Myocyte (in vitro differentiated cells): ENCODE measurements at regions not wholly inside any gene's neighbourhood (a gene's known extent, or its start where the extent isn't known, plus 50 kb on each side); places are given as distances from the start of the nearest gene placed in this dataset.

Experiments used
- DNase-seq: peaks from one replicate; pipeline ENCODE4 v3.0.0-alpha.2; 2012; ENCODE audit warnings: low read depth

DNA sequence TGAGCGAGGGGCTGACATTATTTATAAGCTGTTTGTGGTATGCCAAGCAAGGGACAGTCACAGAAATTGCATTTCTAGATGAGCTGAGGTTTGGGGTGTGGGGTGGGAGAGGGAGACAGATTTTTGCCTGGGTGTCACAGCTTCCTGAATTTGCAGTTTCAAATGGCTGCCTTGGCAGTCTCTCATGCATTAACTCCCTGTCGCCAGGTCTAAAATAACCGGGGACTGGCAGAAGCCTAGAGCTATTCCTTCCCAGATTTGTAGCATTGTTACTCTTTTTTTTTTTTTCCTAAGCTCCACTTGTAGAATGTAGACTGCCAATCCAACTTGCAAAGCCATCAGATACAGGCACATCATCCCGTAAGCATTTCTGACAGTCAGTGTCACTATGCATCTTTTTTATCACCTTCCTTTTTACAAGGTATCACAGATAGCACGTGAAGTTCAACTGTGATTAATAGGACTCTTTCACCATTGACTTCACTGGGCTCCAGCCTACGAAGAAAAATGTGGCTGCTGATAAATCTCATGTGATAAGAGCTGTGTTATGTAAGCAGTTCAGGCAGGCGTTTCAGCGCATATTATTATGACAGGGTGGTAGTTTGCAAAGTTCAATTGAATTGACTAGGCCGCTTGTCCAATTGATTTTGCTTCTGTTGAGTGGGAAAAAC is 130.7 kb upstream of the CELF2 start:
- no peak for DNase-seq

DNA sequence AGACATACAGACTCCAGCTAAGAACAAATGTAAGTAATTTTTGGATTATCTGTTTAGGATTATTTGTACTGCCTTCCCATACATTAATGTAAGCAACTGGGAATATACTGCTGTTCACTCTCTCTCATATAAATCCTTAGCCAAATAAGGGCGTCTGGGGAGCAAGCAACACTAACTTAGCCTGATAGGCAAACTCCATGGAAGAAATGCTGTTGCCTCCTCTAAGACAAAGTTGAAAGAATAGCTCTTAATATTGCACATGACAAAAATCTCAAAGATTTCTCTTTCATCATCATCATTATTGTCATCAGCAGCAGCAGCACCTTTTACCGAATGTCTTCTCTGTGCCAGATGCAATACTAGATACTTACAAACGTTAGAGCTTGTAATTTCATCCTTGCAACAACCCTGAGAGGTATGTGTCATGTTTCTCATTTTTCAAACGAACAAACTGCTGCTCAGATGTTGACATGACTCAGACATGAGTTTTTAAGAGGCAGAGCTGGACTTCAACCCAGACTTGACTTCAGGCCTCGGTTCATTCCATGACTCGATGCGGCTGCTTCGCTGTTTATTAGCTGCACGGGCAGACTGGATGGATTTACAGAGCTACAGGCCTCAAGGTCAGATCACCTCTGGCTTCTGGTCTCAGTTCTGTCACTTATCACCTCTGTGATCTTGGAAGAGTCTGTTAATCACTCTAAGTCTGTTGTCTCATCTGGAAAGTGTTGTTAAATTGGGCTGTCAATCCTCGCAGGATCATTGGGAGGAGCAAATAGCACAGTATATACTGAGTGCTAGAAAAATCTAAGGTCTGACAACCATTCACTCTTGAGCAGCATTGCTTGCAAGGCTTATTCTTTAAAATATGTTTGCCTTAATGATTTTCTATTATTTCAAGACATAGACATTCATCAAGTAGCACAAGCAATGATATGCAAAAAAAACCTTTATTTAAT is 126.3 kb upstream of the CELF2 start:
- DNase-seq = peak; percentile 86

DNA sequence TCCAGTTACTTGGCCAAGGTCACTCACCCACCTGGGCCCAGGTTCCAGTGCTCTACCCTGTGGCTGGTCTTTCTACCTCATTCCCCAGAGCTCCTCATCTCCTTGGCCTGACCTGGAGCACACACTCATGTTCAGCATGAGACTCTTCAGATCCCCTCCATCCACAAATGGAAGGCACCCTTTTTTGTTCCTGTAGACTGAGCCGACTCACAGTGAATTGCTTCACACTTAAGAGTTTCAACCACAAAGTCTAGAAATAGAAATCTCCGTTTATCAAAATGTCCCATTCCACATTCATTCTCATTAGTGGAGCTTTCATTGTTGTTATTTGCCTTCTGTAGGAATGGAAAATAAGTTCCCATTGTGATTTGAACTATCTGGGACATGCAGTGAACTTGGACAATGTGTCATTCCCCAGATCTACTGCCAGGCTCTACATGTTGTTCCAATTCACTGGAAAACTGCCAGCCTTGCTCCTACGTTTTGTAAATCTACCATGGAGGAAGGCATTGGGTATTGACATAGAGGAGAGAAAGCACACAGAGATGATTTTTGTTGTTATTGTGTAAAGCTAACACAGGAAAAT is 125.3 kb upstream of the CELF2 start:
- DNase-seq = no peak

DNA sequence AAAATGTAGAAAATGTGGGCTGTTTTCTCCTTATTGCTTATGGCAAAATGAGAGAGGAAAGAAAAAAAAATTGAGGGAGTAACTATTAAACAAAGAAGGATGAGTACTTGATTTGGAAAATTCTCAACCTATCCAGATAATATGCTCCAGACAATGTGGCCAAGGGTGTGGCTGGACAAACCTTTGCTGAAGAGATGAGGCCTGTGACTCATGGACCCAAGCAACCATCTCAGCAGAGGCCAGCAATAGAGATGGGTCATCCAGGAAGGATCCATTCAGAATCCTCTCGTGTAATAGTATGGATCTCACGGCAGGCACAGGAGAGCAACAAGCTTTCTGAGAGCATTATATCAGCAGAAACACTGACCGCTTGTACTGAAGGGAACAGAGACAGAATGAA is 120.3 kb upstream of the CELF2 start:
- no peak for DNase-seq

DNA sequence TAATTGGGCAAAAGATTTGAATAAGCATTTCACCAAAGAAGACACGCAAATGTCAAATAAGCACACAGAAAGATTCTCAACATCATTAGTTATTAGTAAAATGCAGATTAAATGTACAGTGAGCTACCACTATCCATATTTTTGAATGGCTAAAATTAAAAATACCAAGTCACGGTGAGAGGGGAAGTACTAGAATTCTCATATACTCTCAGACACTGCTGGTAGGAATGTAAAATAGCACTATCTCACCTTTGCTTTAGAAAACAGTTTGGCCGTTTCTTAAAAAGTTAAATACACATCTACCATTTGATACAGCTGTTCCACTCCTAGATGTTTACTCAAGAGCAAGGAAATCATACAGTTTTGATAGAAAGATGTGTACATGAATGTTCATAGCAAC is 115.8 kb upstream of the CELF2 start:
- DNase-seq = no peak

DNA sequence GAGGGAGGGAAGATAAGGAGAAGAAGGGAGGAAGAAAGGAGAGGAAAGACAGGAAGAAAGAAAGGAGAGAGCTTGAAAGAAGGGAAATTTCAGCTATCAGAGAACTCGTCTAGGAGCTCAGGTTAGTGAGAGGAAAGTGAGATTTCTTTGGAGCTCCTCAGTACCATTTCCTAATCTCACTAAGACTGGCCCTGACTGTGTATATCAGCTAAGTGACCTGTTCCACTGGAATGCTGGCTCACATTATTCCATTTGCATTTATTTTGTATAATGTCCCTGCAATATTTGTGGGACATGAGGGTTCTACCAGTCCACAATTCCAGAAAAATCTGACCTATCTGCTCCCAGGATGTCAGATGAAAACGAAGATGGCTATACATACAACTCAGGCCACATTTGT is 114.7 kb upstream of the CELF2 start:
- no peak for DNase-seq

DNA sequence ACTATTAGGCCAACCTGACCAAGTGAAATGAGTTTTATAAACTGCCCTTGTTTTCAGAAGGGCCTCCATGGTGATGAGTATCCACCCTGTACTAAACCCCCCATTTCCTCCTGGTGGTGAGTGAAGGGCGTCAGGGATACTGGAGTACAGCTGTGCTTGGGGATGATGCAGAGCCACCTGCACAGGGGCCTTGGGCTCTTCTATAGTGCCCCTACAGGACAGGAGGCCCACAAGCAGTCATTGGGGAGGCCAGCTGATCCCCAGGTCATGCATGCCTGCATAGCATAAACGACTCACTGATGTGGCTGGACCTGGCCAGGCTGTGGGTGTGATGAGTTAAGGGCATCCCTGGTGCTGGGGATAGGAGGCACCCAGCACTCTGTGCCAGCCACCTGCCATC is 114.1 kb upstream of the CELF2 start:
- no peak for DNase-seq

DNA sequence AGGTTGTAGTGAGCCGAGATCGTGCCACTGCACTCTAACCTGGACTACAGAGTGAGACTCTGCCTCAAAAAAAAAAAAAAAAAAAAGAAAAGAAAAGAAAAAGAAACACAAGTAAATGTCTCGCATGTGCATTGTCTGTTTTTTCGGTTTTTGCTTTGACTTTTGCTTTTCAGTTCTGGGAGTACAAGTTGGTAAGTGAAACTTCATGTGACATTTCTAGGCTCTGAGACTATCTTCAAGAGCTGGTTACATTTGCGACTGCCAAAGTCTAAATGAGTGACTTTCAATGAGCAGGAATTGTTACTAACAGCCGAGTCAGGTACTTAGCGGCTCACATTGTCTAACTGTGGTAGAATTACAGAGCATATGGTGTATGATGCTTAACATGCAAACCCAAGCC is 107.0 kb upstream of the CELF2 start:
- no peak for DNase-seq

DNA sequence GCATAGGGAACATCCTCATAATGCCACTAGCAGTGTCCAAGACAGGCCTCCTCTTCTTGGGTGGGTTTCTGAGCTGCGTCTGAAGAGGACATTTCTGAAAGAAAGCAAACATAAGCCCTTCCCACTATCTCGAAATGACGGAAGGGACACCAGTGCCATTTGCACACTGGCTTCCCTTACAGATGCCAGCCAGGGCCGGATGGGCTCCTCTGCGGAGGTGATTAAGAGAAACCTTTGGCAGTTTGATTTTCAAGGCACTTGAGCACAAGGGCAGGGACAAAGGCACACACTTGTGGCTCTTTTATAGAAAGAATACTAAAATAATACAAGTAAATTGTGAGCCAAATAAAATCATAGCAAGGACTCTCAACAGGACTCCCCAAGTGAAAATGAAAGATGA is 106.6 kb upstream of the CELF2 start:
- no peak for DNase-seq

DNA sequence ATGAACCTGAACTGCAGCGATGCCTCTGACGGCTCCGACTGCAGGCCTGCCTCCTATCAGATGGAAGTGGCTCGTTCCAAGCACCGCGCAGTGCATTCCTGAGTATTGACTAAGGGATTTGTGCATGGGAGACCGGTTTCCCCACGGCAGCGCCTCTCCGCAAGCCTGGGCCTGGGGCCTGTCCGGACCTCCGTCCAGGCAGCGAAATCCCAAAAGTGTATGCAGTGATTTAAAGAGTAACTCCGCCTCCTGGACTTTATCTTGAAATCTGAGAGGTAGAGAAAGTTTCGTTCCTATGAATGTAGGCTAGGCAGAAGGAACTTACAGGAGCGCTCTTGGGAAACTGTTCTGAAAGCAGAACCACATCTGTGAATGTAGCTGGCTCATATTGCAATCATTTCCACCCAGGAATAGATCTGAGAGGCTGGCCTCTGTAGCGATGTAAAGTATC is 106.2 kb upstream of the CELF2 start:
- peak; percentile 89 for DNase-seq

DNA sequence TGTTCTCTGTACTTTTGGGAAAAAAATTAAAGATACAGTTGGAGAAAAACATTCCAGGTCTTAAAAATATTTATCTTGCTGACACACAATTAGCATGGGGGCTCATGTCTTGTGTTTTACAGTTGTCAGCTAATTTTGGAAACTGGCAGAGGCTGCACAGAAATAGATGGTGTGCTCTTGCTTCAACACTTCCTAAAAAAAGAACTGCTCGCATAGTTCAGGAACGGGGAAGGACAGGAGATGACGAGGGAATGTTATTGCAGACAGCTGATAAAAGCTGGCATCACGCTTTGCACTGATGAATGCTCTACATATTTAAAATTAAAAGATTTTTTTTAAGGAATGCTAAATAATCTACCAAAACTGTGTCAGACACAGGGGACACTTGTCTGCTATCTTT is 103.5 kb upstream of the CELF2 start:
- peak; percentile 92 for DNase-seq

DNA sequence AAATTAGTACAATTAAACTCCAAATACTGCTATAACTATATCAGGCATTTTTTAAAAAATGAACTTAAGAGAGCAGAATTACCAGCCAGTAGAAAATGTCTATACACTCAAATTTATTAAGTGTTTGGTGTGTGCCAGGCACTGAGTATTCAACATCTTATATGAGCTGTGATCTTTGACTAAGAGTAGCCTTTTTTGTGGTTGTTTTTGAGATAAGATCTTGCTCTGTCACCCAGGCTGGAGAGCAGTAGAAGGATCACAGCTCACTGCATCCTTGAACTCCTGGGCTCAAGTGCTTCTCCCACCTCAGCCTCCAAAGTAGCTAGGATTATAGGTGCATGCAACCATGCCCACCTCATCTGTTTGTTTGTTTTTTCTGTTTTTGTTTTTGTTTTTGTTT is 102.5 kb upstream of the CELF2 start:
- no peak for DNase-seq

DNA sequence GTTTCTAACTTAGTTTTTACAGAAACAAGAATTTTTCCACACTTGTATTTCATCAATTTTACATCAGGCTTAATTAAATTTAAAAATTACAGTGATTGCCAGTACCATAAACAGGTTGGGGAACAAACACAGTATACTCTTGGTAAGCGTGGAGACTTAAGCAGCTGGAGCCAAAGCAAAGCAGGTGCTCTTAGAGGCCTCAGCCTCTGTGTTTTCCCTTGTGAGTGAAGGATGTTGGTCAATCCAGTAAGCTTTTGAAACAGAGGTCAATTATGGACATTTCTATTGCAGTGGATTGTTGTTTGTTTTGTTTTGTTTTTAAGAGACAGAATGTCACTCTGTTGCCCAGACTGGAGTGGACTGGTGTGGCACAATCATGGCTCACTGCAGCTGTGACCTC is 100.6 kb upstream of the CELF2 start:
- peak; percentile 63 for DNase-seq

DNA sequence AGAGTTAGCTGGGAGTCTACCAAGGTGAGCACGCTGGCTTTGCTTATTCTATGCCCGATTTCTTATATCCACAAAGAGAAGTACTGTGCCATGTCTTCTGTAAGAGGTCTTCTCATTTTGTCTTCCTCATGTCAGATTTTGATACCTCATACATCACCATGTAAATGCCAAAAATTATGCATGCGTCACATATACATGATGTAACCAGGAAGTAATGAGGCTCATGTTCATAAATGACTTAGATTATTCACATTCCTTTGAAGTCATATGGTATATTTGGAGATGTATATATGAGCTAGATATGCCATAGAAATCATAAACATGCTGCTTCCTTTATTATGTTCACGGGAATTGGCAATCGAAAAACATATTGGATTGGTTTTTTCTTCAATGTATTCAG is 97.7 kb upstream of the CELF2 start:
- DNase-seq = no peak

DNA sequence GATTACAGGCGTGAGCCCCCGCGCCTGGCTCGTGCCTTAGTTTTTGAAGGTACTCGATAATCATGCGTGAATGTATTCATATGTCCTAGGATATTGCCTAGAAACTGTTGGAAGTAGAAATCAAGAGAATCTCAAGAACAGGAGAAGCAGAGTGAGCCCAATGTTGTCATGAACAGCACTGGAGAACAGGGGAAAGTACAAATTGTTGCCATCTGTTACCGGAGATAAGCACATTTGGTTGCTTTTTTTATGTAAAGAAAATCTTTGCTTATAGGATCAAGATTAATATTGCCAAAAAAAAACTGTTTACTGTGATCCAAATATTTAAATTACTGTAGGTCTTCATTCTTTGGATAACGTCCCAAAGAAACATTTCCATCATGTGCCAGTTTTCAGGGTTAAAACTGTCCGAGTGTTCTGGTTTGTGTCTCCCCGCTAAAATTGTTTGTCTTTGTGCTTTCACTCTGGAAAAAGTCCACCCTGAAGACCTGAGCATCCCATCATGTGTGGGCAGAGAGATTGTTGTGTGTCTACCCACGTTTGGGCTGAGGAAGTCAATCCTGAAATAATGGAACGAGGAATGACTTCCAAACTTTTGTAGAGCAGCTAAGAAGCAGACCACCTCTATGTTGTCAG is 95.7 kb upstream of the CELF2 start:
- no peak for DNase-seq

DNA sequence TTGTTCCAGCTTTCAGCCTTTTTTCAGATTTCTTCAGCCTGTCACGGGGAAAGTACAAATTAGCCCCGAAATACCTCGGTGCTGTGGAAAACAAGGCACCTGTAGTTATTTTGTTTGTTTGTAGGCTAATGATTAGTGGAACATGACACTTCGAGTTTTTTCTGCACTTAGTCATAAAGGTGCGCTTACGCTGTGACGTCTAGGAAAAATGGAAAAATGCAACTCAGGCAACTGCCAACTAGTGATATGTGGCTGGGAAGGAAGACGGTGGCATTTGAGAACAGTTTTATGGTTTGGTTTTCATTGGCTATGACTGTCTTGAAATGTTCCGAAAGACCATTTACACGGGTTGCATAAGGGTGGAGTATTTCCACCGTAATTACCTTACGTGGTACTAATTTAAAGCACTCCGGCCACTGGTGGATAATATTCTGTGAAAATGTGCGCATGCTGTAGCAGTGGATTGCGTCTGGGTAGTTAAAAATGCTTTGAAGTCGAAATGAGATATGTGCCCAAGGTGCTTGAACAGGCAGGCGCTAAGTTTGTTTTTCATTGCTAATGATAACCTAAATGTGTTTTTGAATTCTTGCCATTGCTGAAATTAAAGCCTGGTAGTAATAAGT is 94.5 kb upstream of the CELF2 start:
- no peak for DNase-seq

DNA sequence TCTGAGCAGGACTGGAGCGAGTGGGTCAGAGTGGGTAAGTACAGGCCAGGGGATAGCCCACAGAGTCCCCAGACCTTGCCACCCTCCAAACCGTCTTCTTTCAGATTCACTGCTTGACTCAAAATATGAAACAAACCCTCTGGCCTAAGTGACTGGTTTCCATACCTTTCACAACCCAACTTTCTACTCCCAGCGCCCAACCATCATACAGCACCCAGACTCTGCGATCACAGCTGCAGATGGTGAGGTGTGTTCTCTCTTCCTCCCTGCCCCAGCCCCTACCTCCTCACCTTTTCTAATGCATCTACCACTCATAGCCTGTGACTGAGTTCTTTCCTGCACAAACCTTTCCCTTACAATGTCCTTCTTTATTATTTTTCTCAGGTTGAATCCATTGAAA is 92.0 kb upstream of the CELF2 start:
- no peak for DNase-seq

DNA sequence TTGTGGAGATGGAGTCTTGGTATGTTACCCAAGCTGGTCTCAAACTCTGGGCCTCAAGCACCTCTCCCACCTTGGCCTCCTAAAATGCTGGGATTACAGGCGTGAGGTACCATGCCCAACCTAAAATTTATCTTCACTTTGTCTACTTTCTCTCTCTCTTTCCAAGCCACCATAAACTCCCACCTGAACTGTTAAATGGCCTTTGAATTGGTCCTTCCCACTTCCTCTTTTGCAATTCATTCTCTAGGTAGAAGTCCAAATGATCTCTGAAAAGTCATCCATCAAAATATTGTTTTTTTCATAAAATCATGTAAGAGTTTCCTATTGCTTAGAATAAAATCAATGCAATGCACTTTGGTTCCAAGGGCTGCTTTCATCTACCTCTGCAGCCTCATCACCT is 90.1 kb upstream of the CELF2 start:
- DNase-seq = no peak

DNA sequence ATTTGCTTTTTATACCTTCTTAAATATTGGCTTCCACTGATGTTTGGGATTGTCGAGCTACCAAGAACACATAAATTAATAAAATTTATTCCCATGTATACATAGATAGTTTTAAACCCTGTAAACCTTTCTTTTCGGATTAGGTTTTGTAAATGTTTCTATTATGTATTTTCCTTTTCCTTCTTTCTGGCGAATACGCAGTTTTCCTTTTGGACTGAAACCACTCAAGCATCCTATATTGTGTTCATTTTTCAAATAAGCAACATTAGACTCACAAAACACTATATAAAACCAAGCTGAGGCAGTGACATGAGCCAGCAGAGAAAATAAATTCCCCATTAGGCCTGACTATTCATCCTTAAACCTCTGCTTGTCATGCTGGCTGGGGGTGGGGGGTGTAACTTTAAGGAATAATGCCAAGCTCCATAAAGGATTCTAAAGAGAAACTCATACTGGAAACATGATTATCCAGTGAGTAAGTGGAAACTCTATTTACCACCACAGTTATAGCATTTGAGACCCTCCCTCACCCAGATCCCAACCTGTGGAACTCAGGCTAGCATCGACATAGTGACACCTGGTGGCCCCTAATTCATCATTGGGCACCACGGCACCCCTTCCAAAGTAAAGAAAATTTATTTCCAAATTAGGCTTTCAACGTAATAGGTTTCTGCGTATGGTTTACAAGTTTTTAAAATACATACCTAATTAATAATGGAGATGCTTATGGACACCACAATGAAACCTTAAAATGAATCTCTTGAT is 86.5 kb upstream of the CELF2 start:
- DNase-seq = no peak

DNA sequence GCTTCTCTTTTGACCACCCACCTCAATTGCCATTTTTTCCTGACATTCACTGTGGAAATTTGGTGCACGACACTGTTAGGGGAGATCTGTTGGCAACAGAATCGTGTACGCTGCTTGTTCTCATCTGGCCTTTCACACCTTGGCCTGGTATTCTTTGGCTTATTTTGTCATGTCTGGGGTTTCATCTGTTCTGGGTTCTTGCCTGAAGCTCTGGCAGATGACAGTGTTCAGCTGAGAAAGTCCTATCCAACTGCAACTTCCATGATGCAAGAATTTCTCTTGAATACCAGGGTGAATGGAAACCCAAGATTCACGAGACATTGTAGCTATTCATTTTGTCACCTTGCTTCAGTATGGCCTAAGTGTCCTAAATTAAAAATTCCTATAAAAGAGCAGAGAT is 82.6 kb upstream of the CELF2 start:
- DNase-seq = no peak

DNA sequence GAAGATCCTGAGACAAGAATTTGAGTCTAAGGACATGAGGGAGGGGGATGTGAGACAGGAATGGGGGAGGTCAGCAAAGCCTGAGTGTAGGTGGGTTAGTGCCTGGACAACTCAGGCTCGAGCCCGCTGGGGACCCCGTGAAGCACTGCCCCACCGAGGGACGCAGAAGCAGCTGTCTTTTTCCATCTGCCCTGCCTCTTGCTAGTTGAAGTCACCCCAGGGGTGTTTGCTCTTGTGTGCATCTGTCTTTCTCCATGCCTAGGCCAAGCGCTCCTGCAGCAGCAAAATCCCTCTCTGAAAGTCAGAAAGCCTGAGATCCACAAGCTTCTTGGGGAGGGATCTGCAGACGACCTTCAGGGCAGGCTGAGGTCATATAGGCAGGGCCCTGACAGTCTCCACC is 79.0 kb upstream of the CELF2 start:
- DNase-seq = no peak
